NT2/D1 (cell line): ENCODE measurements at regions not wholly inside any gene's neighbourhood (a gene's known extent, or its start where the extent isn't known, plus 50 kb on each side); places are given as distances from the start of the nearest gene placed in this dataset.

Source experiments
- YY1 ChIP-seq: IDR thresholded peaks from 2 replicates; pipeline ENCODE4 v1.6.1; 2011; ENCODE audit not compliant: insufficient read length, insufficient read depth
- ZNF274 ChIP-seq: IDR thresholded peaks from 2 replicates; pipeline ENCODE4 v1.6.1; 2011; ENCODE audit warnings: mild to moderate bottlenecking, low read depth, low read length

DNA sequence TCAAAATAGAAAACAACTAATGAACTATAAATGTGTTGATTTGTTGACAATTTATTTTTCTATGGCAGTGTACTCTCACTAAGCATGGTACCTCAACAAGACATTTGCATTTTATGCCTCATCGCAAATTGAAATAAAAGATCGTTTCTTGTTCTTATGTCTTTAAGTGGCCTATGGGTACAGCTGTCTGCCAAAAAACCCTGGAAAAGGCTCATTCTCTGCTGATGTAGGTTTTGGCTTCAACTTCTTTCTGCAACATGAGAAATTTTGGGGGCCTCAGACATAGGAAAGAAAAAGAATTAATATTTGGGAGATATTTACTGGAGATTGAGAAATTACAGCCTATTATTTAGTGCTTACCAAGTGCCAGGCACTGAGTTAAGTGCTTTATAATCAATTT is 205.1 kb upstream of the DPP10 start:
- TF ChIP-seq YY1 (no peak), ZNF274 (no peak)
